Coronary artery (tissue), 2 donors: ENCODE measurements at regions not wholly inside any gene's neighbourhood (a gene's known extent, or its start where the extent isn't known, plus 50 kb on each side); places are given as distances from the start of the nearest gene placed in this dataset.

Experiments
- DNase-seq: peaks from one replicate; pipeline ENCODE4 v3.0.0-alpha.2; 2017; ENCODE audit warnings: low spot score
- H3K27ac ChIP-seq, 2 donors: fragments of 200-600 bp; sonication (generic); one replicate each; pipeline ENCODE4 v1.5.1; 2016 to 2019
- H3K4me3 ChIP-seq: fragments of 200-600 bp; sonication (generic); 2 replicates; pipeline ENCODE4 v1.5.1; 2016; ENCODE audit warnings: mild to moderate bottlenecking, moderate library complexity
- CTCF ChIP-seq: fragments of 200-600 bp; sonication (generic); IDR thresholded peaks from one replicate; pipeline ENCODE4 v1.5.1; 2019; ENCODE audit warnings: antibody characterized with exemption

GRCh38 chr5:86124333-86124732 is 493.4 kb upstream of the COX7C start:
- no peak for DNase-seq
- no peak for TF ChIP-seq CTCF
- Histone ChIP-seq H3K27ac (no peak overlapping the region), H3K4me3 (no peak overlapping the region)

- Histone ChIP-seq H3K27ac (no peak overlapping the region), H3K4me3 (no peak overlapping the region)
- TF ChIP-seq CTCF: no peak
- DNase-seq: no peak
These were observed 491.8 kb upstream of the COX7C start for GRCh38 chr5:86125731-86126601.

GRCh38 chr5:86127696-86128095 is 490.0 kb upstream of the COX7C start:
- DNase-seq: no peak
- no peak for TF ChIP-seq CTCF
- no peak overlapping the region for H3K27ac ChIP-seq

GRCh38 chr5:86129009-86129408 is 488.7 kb upstream of the COX7C start:
- no peak for DNase-seq

More at GRCh38 chr5:86127696-86128095, 490.0 kb upstream of the COX7C start:
- H3K4me3 ChIP-seq: no peak overlapping the region

GRCh38 chr5:86137297-86137696 is 480.4 kb upstream of the COX7C start:
- Histone ChIP-seq H3K27ac (no peak overlapping the region), H3K4me3 (no peak overlapping the region)
- no peak for DNase-seq
- no peak for TF ChIP-seq CTCF

More at GRCh38 chr5:86129009-86129408, 488.7 kb upstream of the COX7C start:
- no peak for TF ChIP-seq CTCF
- Histone ChIP-seq H3K4me3 (no peak overlapping the region), H3K27ac (no peak overlapping the region)

- no peak overlapping the region for H3K4me3 ChIP-seq
- no peak for TF ChIP-seq CTCF
- DNase-seq: no peak
- no peak overlapping the region for H3K27ac ChIP-seq
These were observed 473.9 kb upstream of the COX7C start for GRCh38 chr5:86143837-86144236.

GRCh38 chr5:86152988-86153560 is 464.7 kb upstream of the COX7C start:
- TF ChIP-seq CTCF: no peak
- Histone ChIP-seq H3K4me3 (no peak overlapping the region), H3K27ac (no peak overlapping the region)
- no peak for DNase-seq
